A549 (cell line): ENCODE measurements at regions not wholly inside any gene's neighbourhood (a gene's known extent, or its start where the extent isn't known, plus 50 kb on each side); places are given as distances from the start of the nearest gene placed in this dataset.

Experiments used
- CTCF ChIP-seq: fragments of >200 bp; sonication (Bioruptor Twin); formaldehyde crosslinking; IDR thresholded peaks from 3 replicates; pipeline ENCODE4 v1.5.1; 2016
- ESRRA ChIP-seq: fragments of 150-350 bp; IDR thresholded peaks from 2 replicates; pipeline ENCODE4 v1.6.1; 2014; ENCODE audit warnings: mild to moderate bottlenecking, low read length, borderline replicate concordance
- FOSL2 ChIP-seq, 2 experiments: fragments of 450-650 bp in 1 of 2; fragments of >200 bp in 1 of 2; sonication (Bioruptor Twin) in 1 of 2; formaldehyde crosslinking; IDR thresholded peaks; 2 replicates each; pipeline versions ENCODE4 v1.5.0 to v1.6.1; 2016 to 2020; ENCODE audit warnings: mild to moderate bottlenecking in 1 of 2, moderate library complexity in 1 of 2
- HMGXB4 ChIP-seq: fragments of 250-450 bp; sonication (Bioruptor Pico); IDR thresholded peaks from 2 replicates; pipeline ENCODE4 v1.5.0; 2021; ENCODE audit warnings: mild to moderate bottlenecking, moderate library complexity, borderline replicate concordance
- HOXB5 ChIP-seq: fragments of 250-450 bp; sonication (Bioruptor Pico); IDR thresholded peaks from 2 replicates; pipeline ENCODE4 v1.5.0; 2020; ENCODE audit warnings: mild to moderate bottlenecking, moderate library complexity
- JUNB ChIP-seq: fragments of >200 bp; sonication (Bioruptor Twin); formaldehyde crosslinking; IDR thresholded peaks from 2 replicates; pipeline ENCODE4 v1.6.1; 2016
- KDM1A ChIP-seq: fragments of 200-600 bp; sonication (generic); IDR thresholded peaks from 2 replicates; pipeline ENCODE4 v1.6.1; 2016; ENCODE audit warnings: low read depth, mild to moderate bottlenecking
- MAX ChIP-seq: IDR thresholded peaks from 2 replicates; pipeline ENCODE4 v1.6.1; 2012
- RAD21 ChIP-seq, 2 experiments: fragments of >200 bp in 1 of 2; sonication (Bioruptor Twin) in 1 of 2; formaldehyde crosslinking in 1 of 2; IDR thresholded peaks in 1 of 2; conservative IDR thresholded peaks in 1 of 2; 2 replicates in 1 of 2; 3 replicates in 1 of 2; pipeline ENCODE4 v1.6.1; 2012 to 2018; ENCODE audit warnings: inconsistent platforms in 1 of 2
- RCOR1 ChIP-seq: fragments of 150-350 bp; IDR thresholded peaks from 2 replicates; pipeline ENCODE4 v1.6.1; 2014; ENCODE audit warnings: antibody characterized with exemption, low read length, low read depth
- TF ChIP-seq, protein P1 (sequence below): fragments of 450-650 bp; IDR thresholded peaks from 2 replicates; pipeline ENCODE4 v1.6.1; 2014; ENCODE audit warnings: antibody characterized with exemption

- TF ChIP-seq CTCF (no peak), RAD21 (conservative IDR thresholded peaks at IDR 0.05 in 1 of 2, IDR thresholded peaks at IDR 0.05 in 1 of 2) (no peak), ESRRA (no peak), HOXB5 (CRISPR knock-in tag) (no peak), MAX (no peak), RCOR1 (no peak), KDM1A (no peak), FOSL2 (IDR thresholded peaks at IDR 0.05) (no peak), FOSL2 (CRISPR knock-in tag; IDR thresholded peaks at IDR 0.05) (no peak), JUNB (no peak), HMGXB4 (CRISPR knock-in tag) (no peak)
- TF ChIP-seq, protein P1, sequence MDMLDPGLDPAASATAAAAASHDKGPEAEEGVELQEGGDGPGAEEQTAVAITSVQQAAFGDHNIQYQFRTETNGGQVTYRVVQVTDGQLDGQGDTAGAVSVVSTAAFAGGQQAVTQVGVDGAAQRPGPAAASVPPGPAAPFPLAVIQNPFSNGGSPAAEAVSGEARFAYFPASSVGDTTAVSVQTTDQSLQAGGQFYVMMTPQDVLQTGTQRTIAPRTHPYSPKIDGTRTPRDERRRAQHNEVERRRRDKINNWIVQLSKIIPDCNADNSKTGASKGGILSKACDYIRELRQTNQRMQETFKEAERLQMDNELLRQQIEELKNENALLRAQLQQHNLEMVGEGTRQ, result no peak
These were observed 531.1 kb upstream of the SPANXN1 start for GRCh38 chrX:144716187-144716586.
